Astrocyte of the spinal cord (primary cell): ENCODE measurements at regions not wholly inside any gene's neighbourhood (a gene's known extent, or its start where the extent isn't known, plus 50 kb on each side); places are given as distances from the start of the nearest gene placed in this dataset.

Experiments used
- DNase-seq: peaks from one replicate; pipeline ENCODE4 v3.0.0; 2011; ENCODE audit warnings: low read depth, low spot score
- H3K4me3 ChIP-seq: 2 replicates; pipeline ENCODE4 v1.5.1; 2011; ENCODE audit warnings: low read depth, mild to moderate bottlenecking, low read length, moderate library complexity
- in situ Hi-C: cut with HindIII; loops from 2 replicates; pipeline ENCODE4 v1.10.0; 2017; ENCODE audit warnings: low sequenced_read_pairs
- TF ChIP-seq, protein P1 (sequence below): IDR thresholded peaks from 2 replicates; pipeline ENCODE4 v1.5.1; 2012; ENCODE audit warnings: low read depth, mild to moderate bottlenecking, low read length, inconsistent platforms

DNA sequence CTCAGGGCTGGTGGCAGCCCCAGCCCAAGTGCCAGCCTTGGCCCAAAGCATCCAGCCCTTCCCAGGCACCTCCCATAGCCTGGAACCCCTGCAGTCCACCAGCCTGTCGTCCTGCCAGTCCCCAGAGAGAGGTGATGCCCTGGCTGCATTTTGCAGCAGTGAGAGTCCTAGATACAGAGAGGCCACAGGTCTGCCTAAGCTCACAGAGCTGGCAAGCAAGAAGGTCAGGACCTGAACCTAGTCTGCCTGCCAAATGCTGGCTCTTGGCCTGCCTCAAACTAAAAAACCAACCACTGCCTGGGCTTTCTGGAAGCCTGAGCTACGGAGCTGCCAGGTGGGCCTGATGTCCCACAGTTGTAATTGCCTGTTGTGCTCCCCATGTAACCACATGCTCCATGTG is 164.9 kb downstream of the PHETA1 start:
- DNase-seq = no peak
- in situ Hi-C loops = no loop called here
- H3K4me3 ChIP-seq = no peak overlapping the region
- TF ChIP-seq, protein P1, sequence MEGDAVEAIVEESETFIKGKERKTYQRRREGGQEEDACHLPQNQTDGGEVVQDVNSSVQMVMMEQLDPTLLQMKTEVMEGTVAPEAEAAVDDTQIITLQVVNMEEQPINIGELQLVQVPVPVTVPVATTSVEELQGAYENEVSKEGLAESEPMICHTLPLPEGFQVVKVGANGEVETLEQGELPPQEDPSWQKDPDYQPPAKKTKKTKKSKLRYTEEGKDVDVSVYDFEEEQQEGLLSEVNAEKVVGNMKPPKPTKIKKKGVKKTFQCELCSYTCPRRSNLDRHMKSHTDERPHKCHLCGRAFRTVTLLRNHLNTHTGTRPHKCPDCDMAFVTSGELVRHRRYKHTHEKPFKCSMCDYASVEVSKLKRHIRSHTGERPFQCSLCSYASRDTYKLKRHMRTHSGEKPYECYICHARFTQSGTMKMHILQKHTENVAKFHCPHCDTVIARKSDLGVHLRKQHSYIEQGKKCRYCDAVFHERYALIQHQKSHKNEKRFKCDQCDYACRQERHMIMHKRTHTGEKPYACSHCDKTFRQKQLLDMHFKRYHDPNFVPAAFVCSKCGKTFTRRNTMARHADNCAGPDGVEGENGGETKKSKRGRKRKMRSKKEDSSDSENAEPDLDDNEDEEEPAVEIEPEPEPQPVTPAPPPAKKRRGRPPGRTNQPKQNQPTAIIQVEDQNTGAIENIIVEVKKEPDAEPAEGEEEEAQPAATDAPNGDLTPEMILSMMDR = no peak

DNA sequence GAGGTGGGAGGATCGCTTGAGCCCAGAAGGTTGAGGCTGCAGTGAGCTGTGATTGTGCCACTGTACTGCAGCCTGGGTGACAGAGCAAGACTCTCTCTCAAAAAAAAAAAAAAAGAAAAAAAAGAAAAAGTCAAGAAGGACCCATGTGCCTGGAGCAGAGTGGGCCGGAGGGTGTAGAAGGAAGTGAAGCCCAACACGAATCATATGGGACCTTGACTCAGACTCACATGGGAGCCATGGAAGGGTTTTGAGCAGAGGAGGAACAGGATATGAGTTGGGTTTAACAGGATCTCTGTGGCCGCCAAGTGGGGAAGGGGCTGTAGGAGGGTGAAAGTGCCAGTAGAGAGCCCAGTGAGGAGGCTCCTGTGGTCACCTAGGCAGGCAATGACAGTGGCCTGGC is 165.4 kb downstream of the PHETA1 start:
- no peak overlapping the region for H3K4me3 ChIP-seq
- DNase-seq = no peak
- TF ChIP-seq, protein P1 = no peak
- in situ Hi-C loops = no loop called here

GRCh38 chr12:111202237-111202915 is 166.5 kb downstream of the PHETA1 start:
- H3K4me3 ChIP-seq = no peak overlapping the region
- in situ Hi-C loops = no loop called here
- DNase-seq = no peak
- TF ChIP-seq, protein P1 = no peak

- DNase-seq = no peak
- H3K4me3 ChIP-seq = no peak overlapping the region
- in situ Hi-C loops = no loop called here
- TF ChIP-seq, protein P1 = no peak
These were observed 167.2 kb downstream of the PHETA1 start for GRCh38 chr12:111201495-111202236.

- DNase-seq = no peak
- H3K4me3 ChIP-seq = no peak overlapping the region
- in situ Hi-C loops = no loop called here
- TF ChIP-seq, protein P1 = no peak
These were observed 167.9 kb downstream of the PHETA1 start for GRCh38 chr12:111201036-111201435.

DNA sequence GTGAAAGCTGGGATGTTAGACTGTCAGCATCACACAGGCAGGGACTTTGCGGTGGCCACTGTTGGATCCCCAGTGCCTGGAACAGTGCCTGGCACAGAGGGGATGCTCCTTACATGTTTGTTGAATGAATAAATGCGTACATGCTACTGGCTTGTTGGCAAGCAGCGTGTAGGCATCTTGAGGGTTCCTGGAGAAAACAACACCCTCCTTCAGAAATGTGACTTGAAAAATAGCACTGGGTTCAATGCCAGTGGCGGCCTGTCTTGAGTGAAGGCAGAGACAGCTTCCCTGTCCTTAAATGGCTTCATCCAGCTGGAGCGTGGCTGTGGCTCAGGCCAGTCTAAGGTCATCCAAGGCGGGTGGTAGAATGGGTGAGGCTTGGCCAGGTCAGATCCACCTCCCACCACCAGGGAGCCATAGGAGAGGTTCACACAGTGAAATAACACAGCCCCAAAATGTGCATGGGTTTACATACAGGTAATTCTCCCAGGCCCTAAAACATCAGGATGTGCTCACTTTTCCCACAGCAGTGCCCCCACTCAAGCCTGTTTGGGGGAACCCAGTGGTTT is 171.4 kb downstream of the PHETA1 start:
- in situ Hi-C loops = no loop called here
- TF ChIP-seq, protein P1 = no peak
- DNase-seq = no peak
- H3K4me3 ChIP-seq = no peak overlapping the region
